Thoracic aorta (tissue), 2 donors: ENCODE measurements at regions not wholly inside any gene's neighbourhood (a gene's known extent, or its start where the extent isn't known, plus 50 kb on each side); places are given as distances from the start of the nearest gene placed in this dataset.

Experiments
- ATAC-seq: fragments of 150-250 bp; one replicate; pipeline ENCODE4 v1.8.0; 2017; ENCODE audit warnings: low read depth; ENCODE audit not compliant: insufficient number of reproducible peaks, low FRiP score
- DNase-seq: peaks from one replicate; pipeline ENCODE4 v3.0.0-alpha.2; 2020; ENCODE audit warnings: low spot score
- H3K27ac ChIP-seq, 2 donors: fragments of 200-600 bp; sonication (generic); 1 replicate in 1 of 2; 2 replicates in 1 of 2; pipeline ENCODE4 v1.5.1; 2016; ENCODE audit warnings: mild to moderate bottlenecking in 2 of 2, moderate library complexity in 2 of 2
- H3K27me3 ChIP-seq: fragments of 200-600 bp; sonication (generic); replicated peaks from 2 replicates; pipeline ENCODE4 v1.6.0; 2016; ENCODE audit warnings: mild to moderate bottlenecking; ENCODE audit not compliant: insufficient read depth
- H3K36me3 ChIP-seq: fragments of 200-600 bp; sonication (generic); one replicate; pipeline ENCODE4 v1.5.1; 2016
- H3K4me1 ChIP-seq, 2 donors: fragments of 200-600 bp; sonication (generic); 1 replicate in 1 of 2; 2 replicates in 1 of 2; pipeline versions ENCODE4 v1.5.1 to v1.6.0; 2016; ENCODE audit warnings: low read depth in 2 of 2, mild to moderate bottlenecking in 1 of 2; ENCODE audit not compliant: control insufficient read depth in 1 of 2
- H3K4me3 ChIP-seq: fragments of 200-600 bp; sonication (generic); 2 replicates; pipeline ENCODE4 v1.5.1; 2016; ENCODE audit warnings: mild to moderate bottlenecking
- H3K9me3 ChIP-seq: fragments of 200-600 bp; sonication (generic); 2 replicates; pipeline ENCODE4 v1.5.1; 2016
- CTCF ChIP-seq: fragments of 200-600 bp; sonication (generic); IDR thresholded peaks from one replicate; pipeline ENCODE4 v1.5.1; 2019; ENCODE audit warnings: antibody characterized with exemption

- no peak overlapping the region for H3K4me3 ChIP-seq
- no peaks in the 10 kb centered on the region for H3K9me3 ChIP-seq
- no peak for ATAC-seq
- H3K4me1 ChIP-seq, result peaks cover 6 to 32% of the 10 kb centered on the region in 2 donors
- TF ChIP-seq CTCF, result no peak
- H3K36me3 ChIP-seq, result no peaks in the 10 kb centered on the region
- peak overlapping the region; percentile 4 to 16 for H3K27ac ChIP-seq
- no peak for DNase-seq
- H3K27me3 ChIP-seq, result no peaks in the 10 kb centered on the region
Observed at GRCh38 chr10:94192974-94193373, 169.8 kb downstream of the NOC3L start.

GRCh38 chr10:94193466-94193924, 169.2 kb downstream of the NOC3L start:
- Histone ChIP-seq H3K27me3 (no peaks in the 10 kb centered on the region), H3K27ac (peak overlapping the region; percentile 4 to 16), H3K4me3 (peak overlapping the region; percentile 11), H3K9me3 (no peaks in the 10 kb centered on the region), H3K36me3 (no peaks in the 10 kb centered on the region), H3K4me1 (peaks cover 6 to 32% of the 10 kb centered on the region in 2 donors)
- no peak for DNase-seq
- no peak for TF ChIP-seq CTCF
- no peak for ATAC-seq

GRCh38 chr10:94194256-94194655, 168.5 kb downstream of the NOC3L start:
- Histone ChIP-seq H3K27ac (no peak overlapping the region), H3K27me3 (no peaks in the 10 kb centered on the region), H3K9me3 (no peaks in the 10 kb centered on the region), H3K36me3 (no peaks in the 10 kb centered on the region), H3K4me3 (no peak overlapping the region), H3K4me1 (peaks cover 6 to 32% of the 10 kb centered on the region in 2 donors)
- DNase-seq (no peak), ATAC-seq (no peak)
- TF ChIP-seq CTCF, result no peak

- no peak for TF ChIP-seq CTCF
- ATAC-seq (no peak), DNase-seq (no peak)
- no peaks in the 10 kb centered on the region for H3K36me3 ChIP-seq
- no peaks in the 10 kb centered on the region for H3K27me3 ChIP-seq
- no peak overlapping the region for H3K27ac ChIP-seq
- no peaks in the 10 kb centered on the region for H3K9me3 ChIP-seq
- H3K4me3 ChIP-seq, result no peak overlapping the region
- peaks cover 13 to 37% of the 10 kb centered on the region in 2 donors for H3K4me1 ChIP-seq
Observed at GRCh38 chr10:94197241-94197640, 165.5 kb downstream of the NOC3L start.

- no peak for TF ChIP-seq CTCF
- ATAC-seq, result no peak
Observed at GRCh38 chr10:94198324-94198723, 164.4 kb downstream of the NOC3L start.

More at GRCh38 chr10:94198324-94198723, 164.4 kb downstream of the NOC3L start:
- DNase-seq, result no peak
- no peaks in the 10 kb centered on the region for H3K9me3 ChIP-seq
- H3K27ac ChIP-seq, result no peak overlapping the region
- H3K4me3 ChIP-seq, result no peak overlapping the region
- peaks cover 9 to 26% of the 10 kb centered on the region in 2 donors for H3K4me1 ChIP-seq
- H3K36me3 ChIP-seq, result no peaks in the 10 kb centered on the region
- no peaks in the 10 kb centered on the region for H3K27me3 ChIP-seq
